Breast epithelium (tissue), 4 donors: ENCODE measurements at regions not wholly inside any gene's neighbourhood (a gene's known extent, or its start where the extent isn't known, plus 50 kb on each side); places are given as distances from the start of the nearest gene placed in this dataset.

Experiments
- DNase-seq, 2 donors: peaks; one replicate each; pipeline ENCODE4 v3.0.0-alpha.2; 2019; ENCODE audit warnings: low spot score in 2 of 2
- H3K27ac ChIP-seq, 2 donors: fragments of 200-600 bp; sonication (generic) in 1 of 2; one replicate each; pipeline ENCODE4 v1.5.1; 2016 to 2019; ENCODE audit warnings: mild to moderate bottlenecking in 1 of 2
- H3K27me3 ChIP-seq, 2 donors: fragments of 200-600 bp; sonication (generic) in 1 of 2; one replicate each; pipeline versions ENCODE4 v1.5.1 to v1.6.0; 2017 to 2019; ENCODE audit warnings: control low read depth in 1 of 2, mild to moderate bottlenecking in 1 of 2
- H3K36me3 ChIP-seq: fragments of 200-600 bp; one replicate; pipeline ENCODE4 v1.5.1; 2019
- H3K4me1 ChIP-seq, 2 donors: fragments of 200-600 bp; sonication (generic); one replicate each; pipeline ENCODE4 v1.5.1; 2016 to 2019; ENCODE audit warnings: control low read depth in 1 of 2
- H3K4me3 ChIP-seq, 3 donors: fragments of 200-600 bp; sonication (generic); 1 replicate in 2 of 3; 2 replicates in 1 of 3; pipeline ENCODE4 v1.5.1; 2016 to 2019; ENCODE audit warnings: mild to moderate bottlenecking in 3 of 3, moderate library complexity in 2 of 3
- H3K9me3 ChIP-seq, 2 donors: fragments of 200-600 bp; sonication (generic) in 1 of 2; one replicate each; pipeline ENCODE4 v1.5.1; 2016 to 2019; ENCODE audit warnings: control low read depth in 1 of 2
- CTCF ChIP-seq, 3 donors: fragments of 450-650 bp; IDR thresholded peaks; one replicate each; pipeline ENCODE4 v1.5.1; 2016 to 2017; ENCODE audit warnings: antibody characterized with exemption in 3 of 3, mild to moderate bottlenecking in 3 of 3, moderate library complexity in 3 of 3
- POLR2A ChIP-seq: fragments of 450-650 bp; IDR thresholded peaks from one replicate; pipeline ENCODE4 v1.6.1; 2016; ENCODE audit warnings: antibody characterized with exemption, mild to moderate bottlenecking, moderate library complexity
- POLR2AphosphoS5 ChIP-seq, 3 donors: sonication (generic); formaldehyde crosslinking; IDR thresholded peaks; one replicate each; pipeline ENCODE4 v1.6.1; 2017; ENCODE audit warnings: antibody characterized with exemption in 3 of 3
- intact Hi-C: fragments of 100-400 bp; cut with DNase I; formaldehyde crosslinking; loops from one replicate; pipeline ENCODE4 v1.15.1; 2023; ENCODE audit warnings: low total_unique reads

- Histone ChIP-seq H3K4me3 (no peak overlapping the region), H3K36me3 (no peaks in the 10 kb centered on the region), H3K9me3 (peaks cover 0 to 7% of the 10 kb centered on the region in 2 donors), H3K27me3 (no peaks in the 10 kb centered on the region), H3K4me1 (no peaks in the 10 kb centered on the region), H3K27ac (peak overlapping the region; percentile 89 to 91)
- intact Hi-C loops: no loop called here
- peak in 1 of 2 donors; percentile 67 for DNase-seq
- TF ChIP-seq CTCF (IDR thresholded peaks at IDR 0.05): no peak
- TF ChIP-seq POLR2A: no peak
- peak in 1 of 3 donors; percentile 49 for TF ChIP-seq POLR2AphosphoS5 (IDR thresholded peaks at IDR 0.05)
Measured at GRCh38 chr1:95475686-95476457, 241.9 kb downstream of the RWDD3 start.

- Histone ChIP-seq H3K4me1 (no peaks in the 10 kb centered on the region), H3K9me3 (no peaks in the 10 kb centered on the region), H3K4me3 (no peak overlapping the region), H3K36me3 (no peaks in the 10 kb centered on the region), H3K27me3 (no peaks in the 10 kb centered on the region), H3K27ac (no peak overlapping the region)
- intact Hi-C loops: no loop called here
- TF ChIP-seq CTCF (IDR thresholded peaks at IDR 0.05): no peak
- no peak for TF ChIP-seq POLR2A
- no peak for TF ChIP-seq POLR2AphosphoS5 (IDR thresholded peaks at IDR 0.05)
- DNase-seq: no peak
Measured at GRCh38 chr1:95496307-95496706, 262.3 kb downstream of the RWDD3 start.

- intact Hi-C loops: no loop called here
- no peak for TF ChIP-seq POLR2AphosphoS5 (IDR thresholded peaks at IDR 0.05)
- no peak for TF ChIP-seq CTCF (IDR thresholded peaks at IDR 0.05)
- TF ChIP-seq POLR2A: no peak
- H3K27me3 ChIP-seq: no peaks in the 10 kb centered on the region
- no peaks in the 10 kb centered on the region for H3K9me3 ChIP-seq
- no peak overlapping the region for H3K4me3 ChIP-seq
- no peak overlapping the region for H3K27ac ChIP-seq
- DNase-seq: no peak
- H3K4me1 ChIP-seq: no peaks in the 10 kb centered on the region
- no peaks in the 10 kb centered on the region for H3K36me3 ChIP-seq
Measured at GRCh38 chr1:95496773-95497172, 262.8 kb downstream of the RWDD3 start.

DNA sequence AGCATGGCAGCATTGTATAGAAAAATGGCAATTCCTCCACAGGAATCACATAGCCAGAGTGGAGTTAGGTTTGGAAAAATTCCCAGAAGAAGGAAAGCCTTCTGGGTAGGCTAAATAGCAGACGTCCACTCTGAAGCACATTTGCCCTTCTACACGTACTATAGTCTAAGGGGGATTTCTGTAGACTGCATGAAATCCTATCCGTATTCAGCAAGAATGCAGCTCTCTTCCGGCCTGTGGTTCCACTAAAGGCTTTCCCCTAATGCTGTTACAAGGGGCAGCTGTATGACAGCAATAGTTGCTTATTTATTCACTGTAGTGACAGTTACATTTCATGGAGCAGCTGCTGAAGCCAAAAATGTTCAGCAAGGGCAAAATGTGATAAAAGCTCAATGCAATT lies 263.6 kb downstream of the RWDD3 start:
- Histone ChIP-seq H3K27me3 (no peaks in the 10 kb centered on the region), H3K4me1 (no peaks in the 10 kb centered on the region), H3K4me3 (no peak overlapping the region), H3K36me3 (no peaks in the 10 kb centered on the region), H3K9me3 (no peaks in the 10 kb centered on the region), H3K27ac (no peak overlapping the region)
- intact Hi-C loops: no loop called here
- TF ChIP-seq POLR2A: no peak
- no peak for TF ChIP-seq POLR2AphosphoS5 (IDR thresholded peaks at IDR 0.05)
- TF ChIP-seq CTCF (IDR thresholded peaks at IDR 0.05): no peak
- no peak for DNase-seq

DNA sequence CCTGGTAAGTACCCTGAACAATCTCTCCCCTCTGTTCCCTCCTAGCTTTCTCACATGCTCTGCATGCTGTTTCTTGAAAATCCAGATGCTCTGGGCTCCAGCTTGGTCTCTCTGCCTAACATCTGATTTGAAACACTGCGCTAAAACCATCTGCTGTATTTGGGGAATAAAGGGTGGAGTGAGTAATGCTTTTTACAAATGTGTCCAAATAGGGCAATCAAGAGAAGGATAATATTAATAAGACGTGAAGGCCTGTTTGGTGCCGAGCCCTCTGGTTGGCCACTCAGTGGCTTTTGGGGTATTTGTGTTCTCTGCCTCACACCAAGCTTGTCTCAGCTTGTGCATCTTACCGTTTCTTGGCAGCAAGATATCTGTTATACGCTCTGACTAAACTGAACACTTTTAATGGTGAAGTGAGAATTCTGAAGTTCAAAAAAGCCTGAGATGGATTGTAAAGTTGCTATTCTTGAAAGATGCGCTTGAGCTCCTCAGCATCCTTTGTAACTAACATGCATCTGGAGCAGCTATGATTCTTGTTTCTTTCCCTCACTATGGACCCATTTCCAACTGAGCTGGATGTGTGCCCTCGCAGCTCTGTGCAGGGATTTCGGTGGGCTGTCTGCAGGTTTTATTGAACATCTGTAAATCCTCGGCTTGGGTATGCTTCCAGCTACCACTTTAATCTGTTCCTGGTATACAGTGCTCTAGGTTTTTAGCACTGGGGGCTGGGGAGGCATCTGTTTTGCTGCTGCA lies 269.4 kb downstream of the RWDD3 start:
- DNase-seq: peak in 1 of 2 donors; percentile 67
- no peaks in the 10 kb centered on the region for H3K36me3 ChIP-seq
- H3K27me3 ChIP-seq: no peaks in the 10 kb centered on the region
- TF ChIP-seq CTCF (IDR thresholded peaks at IDR 0.05) (no peak), POLR2A (no peak), POLR2AphosphoS5 (IDR thresholded peaks at IDR 0.05) (no peak)
- H3K9me3 ChIP-seq: no peaks in the 10 kb centered on the region
- no peaks in the 10 kb centered on the region for H3K4me1 ChIP-seq
- H3K4me3 ChIP-seq: peak overlapping the region in 2 of 3 donors; percentile 5 to 15
- intact Hi-C loops: no loop called here
- peak overlapping the region; percentile 59 to 80 for H3K27ac ChIP-seq
